BE2C (cell line): ENCODE measurements at regions not wholly inside any gene's neighbourhood (a gene's known extent, or its start where the extent isn't known, plus 50 kb on each side); places are given as distances from the start of the nearest gene placed in this dataset.

Experiments
- DNase-seq: peaks from one replicate; pipeline ENCODE4 v3.0.0-alpha.2; 2020
- H3K27me3 ChIP-seq: fragments of 250-450 bp; sonication (Bioruptor Pico); 2 replicates; pipeline ENCODE4 v1.5.1; 2020; ENCODE audit warnings: mild to moderate bottlenecking
- H3K36me3 ChIP-seq: fragments of 250-450 bp; sonication (Bioruptor Pico); 2 replicates; pipeline ENCODE4 v1.5.1; 2020; ENCODE audit warnings: mild to moderate bottlenecking
- H3K4me1 ChIP-seq: fragments of 250-450 bp; sonication (Bioruptor Pico); 2 replicates; pipeline ENCODE4 v1.5.1; 2020
- H3K4me3 ChIP-seq: 2 replicates; pipeline ENCODE4 v1.5.1; 2011; ENCODE audit warnings: low read depth, low read length
- H3K9me3 ChIP-seq: fragments of 250-450 bp; sonication (Bioruptor Pico); 2 replicates; pipeline ENCODE4 v1.5.1; 2020
- TF ChIP-seq, protein P1 (sequence below): IDR thresholded peaks from 2 replicates; pipeline ENCODE4 v1.5.1; 2012; ENCODE audit warnings: mild to moderate bottlenecking, low read depth, low read length

DNA sequence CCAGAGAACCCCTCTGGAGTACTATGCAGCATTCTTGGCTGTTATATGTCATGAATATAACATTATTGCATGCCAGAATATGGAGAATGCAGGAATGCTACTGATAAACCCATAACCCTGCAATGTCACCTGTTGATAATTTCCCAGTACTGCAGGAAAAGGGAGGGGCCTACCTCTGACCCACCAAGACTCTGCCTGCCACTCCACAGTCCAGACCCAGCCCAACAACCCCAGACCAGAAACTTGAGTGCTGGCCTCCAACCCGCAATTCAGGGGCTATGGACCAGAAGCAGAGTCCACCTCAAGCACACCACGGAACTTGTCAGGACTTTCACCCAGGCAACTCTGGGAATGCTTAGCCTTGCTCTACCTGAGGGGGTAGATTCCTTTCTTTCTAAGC is 92.9 kb upstream of the WDR44 start:
- TF ChIP-seq, protein P1, sequence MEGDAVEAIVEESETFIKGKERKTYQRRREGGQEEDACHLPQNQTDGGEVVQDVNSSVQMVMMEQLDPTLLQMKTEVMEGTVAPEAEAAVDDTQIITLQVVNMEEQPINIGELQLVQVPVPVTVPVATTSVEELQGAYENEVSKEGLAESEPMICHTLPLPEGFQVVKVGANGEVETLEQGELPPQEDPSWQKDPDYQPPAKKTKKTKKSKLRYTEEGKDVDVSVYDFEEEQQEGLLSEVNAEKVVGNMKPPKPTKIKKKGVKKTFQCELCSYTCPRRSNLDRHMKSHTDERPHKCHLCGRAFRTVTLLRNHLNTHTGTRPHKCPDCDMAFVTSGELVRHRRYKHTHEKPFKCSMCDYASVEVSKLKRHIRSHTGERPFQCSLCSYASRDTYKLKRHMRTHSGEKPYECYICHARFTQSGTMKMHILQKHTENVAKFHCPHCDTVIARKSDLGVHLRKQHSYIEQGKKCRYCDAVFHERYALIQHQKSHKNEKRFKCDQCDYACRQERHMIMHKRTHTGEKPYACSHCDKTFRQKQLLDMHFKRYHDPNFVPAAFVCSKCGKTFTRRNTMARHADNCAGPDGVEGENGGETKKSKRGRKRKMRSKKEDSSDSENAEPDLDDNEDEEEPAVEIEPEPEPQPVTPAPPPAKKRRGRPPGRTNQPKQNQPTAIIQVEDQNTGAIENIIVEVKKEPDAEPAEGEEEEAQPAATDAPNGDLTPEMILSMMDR: no peak
- no peaks in the 10 kb centered on the region for H3K4me1 ChIP-seq
- no peak for DNase-seq
- no peaks in the 10 kb centered on the region for H3K9me3 ChIP-seq
- H3K36me3 ChIP-seq: no peaks in the 10 kb centered on the region
- H3K4me3 ChIP-seq: no peak overlapping the region
- no peaks in the 10 kb centered on the region for H3K27me3 ChIP-seq

- peak; percentile 51 for DNase-seq
- Histone ChIP-seq H3K9me3 (no peaks in the 10 kb centered on the region), H3K36me3 (no peaks in the 10 kb centered on the region), H3K4me1 (no peaks in the 10 kb centered on the region), H3K27me3 (no peaks in the 10 kb centered on the region), H3K4me3 (no peak overlapping the region)
- TF ChIP-seq, protein P1: peak; percentile 71
Observed at GRCh38 chrX:118254611-118255010, 91.3 kb upstream of the WDR44 start.

DNA sequence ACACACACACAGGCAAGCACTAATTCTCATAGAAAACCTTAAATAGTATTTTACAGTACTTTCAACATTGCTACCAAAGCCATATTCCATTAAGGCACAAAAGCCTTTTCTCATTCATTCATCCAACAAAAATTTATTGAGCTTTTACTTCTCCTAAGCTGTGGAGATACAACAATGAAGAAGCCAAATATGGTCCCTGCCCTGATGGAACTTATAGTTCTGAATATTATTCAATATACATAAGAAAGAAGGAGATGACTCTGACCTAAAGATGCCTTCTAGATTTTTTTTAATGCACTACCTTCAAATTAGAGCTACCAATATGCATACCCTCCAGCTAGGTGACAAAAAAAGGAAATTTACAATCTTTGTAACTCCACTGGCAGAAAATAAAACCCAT is 90.0 kb upstream of the WDR44 start:
- no peaks in the 10 kb centered on the region for H3K9me3 ChIP-seq
- H3K4me3 ChIP-seq: no peak overlapping the region
- TF ChIP-seq, protein P1: no peak
- no peaks in the 10 kb centered on the region for H3K36me3 ChIP-seq
- H3K27me3 ChIP-seq: no peaks in the 10 kb centered on the region
- DNase-seq: no peak
- no peaks in the 10 kb centered on the region for H3K4me1 ChIP-seq

GRCh38 chrX:118257781-118258180 is 88.1 kb upstream of the WDR44 start:
- no peaks in the 10 kb centered on the region for H3K27me3 ChIP-seq
- H3K4me3 ChIP-seq: no peak overlapping the region
- H3K9me3 ChIP-seq: no peaks in the 10 kb centered on the region
- TF ChIP-seq, protein P1: no peak
- H3K36me3 ChIP-seq: no peaks in the 10 kb centered on the region
- H3K4me1 ChIP-seq: no peaks in the 10 kb centered on the region
- no peak for DNase-seq

DNA sequence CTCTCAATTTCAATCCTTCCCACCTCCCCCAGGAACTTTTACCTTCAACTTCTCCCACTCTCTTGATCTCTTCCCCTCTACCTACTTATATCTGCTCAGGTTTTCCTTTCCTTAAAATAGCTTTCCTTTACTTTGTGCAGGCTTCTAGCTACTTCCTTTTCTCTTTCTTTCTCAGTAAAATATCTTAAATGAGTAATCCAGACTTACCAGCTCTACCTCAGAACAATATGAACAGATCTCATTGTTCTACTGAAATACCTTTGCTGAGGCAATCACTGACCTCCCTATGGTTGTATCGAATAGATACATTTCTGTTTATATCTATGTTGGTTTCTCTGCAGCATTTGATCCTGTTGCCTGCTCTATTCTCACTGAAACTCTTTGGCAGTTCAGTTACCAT is 86.7 kb upstream of the WDR44 start:
- Histone ChIP-seq H3K27me3 (no peaks in the 10 kb centered on the region), H3K36me3 (no peaks in the 10 kb centered on the region), H3K4me1 (no peaks in the 10 kb centered on the region), H3K9me3 (no peaks in the 10 kb centered on the region), H3K4me3 (no peak overlapping the region)
- TF ChIP-seq, protein P1: no peak
- no peak for DNase-seq

DNA sequence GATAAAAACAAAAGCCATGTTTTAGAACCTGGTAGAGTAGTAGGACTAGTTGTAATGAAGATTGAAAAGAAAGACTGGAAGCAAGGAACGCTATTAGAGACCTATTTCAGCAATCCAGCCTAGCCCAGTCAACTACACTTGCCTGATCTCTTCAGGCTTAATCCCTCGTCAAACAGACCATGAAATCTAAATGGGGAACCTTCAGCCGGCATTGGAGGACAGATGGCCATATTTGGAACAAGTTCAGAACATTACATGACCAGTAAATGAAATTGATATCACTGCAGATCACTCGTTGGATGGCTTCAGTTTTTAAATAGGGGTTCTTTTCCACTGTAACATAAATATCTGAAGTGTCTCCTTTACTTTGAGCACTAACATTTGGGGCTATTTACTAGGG is 84.8 kb upstream of the WDR44 start:
- no peaks in the 10 kb centered on the region for H3K36me3 ChIP-seq
- H3K4me3 ChIP-seq: no peak overlapping the region
- no peaks in the 10 kb centered on the region for H3K9me3 ChIP-seq

More for the DNA sequence above, 84.8 kb upstream of the WDR44 start:
- Histone ChIP-seq H3K4me1 (no peaks in the 10 kb centered on the region), H3K27me3 (no peaks in the 10 kb centered on the region)
- DNase-seq: no peak
- TF ChIP-seq, protein P1: no peak
